D341Med (cell line): ENCODE measurements at regions not wholly inside any gene's neighbourhood (a gene's known extent, or its start where the extent isn't known, plus 50 kb on each side); places are given as distances from the start of the nearest gene placed in this dataset.
"Not testable (repeated sequence)": the region's sequence is repeated elsewhere in the genome, so short reads cannot be mapped to it uniquely, and the experiment has no call there.

Experiments
- DNase-seq: peaks from one replicate; pipeline ENCODE4 v3.0.0; 2012; ENCODE audit warnings: low spot score

DNA sequence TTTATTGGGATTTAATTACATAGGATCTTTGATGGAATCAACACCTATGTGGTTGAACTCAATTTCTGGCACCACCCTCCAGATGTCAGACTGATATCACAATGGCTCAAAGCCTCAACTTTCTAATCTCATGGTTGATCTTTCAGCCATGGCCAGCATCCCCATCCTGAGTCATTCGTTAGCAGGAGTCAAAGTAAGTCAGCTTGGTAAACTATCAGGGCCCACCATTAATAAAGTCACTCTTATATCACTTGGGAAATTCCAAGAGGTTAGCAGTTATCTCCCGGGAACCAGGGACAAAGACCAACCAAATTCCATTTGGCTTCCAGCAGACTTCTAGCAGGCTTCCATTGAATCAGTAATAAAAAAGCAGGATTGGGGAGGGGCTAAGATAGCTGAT, 50.7 kb upstream of the TNFSF4 start:
- no peak for DNase-seq

DNA sequence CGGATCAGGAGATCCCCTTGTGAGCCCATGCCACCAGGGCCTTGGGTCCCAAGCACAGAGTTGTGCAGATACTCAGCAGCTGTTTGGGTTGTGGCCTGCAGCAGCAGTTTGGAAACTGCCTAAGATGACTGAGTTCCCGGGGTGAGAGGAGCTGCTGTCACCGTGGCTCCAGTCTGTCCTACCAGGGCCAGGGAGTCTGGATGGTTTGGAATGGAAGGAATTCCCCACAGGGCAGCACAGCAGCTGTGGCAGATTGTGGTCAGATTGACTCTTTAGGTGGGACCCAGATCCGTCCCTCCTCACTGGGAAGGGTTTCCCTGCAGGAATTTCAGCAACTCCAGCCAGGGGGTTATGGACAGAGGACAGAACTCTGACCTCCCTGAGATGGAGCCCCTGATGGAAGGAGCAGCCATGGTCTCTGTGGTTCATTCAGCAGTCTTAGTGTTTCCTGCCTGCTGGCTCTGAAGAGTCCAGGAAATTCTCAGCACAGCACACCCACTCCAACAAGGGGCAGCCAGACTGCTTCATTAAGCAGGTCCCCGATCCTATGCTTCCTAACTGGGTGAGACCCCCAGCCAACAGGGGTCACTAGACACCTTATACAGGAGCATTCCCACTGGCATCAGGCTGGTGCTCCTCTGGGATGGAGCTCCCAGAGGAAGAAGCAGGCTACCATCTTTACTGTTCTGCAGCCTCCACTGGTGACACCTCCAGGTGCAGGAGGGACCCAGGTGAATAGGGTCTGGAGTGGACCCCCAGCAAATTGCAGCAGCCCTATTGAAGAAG, 51.5 kb upstream of the TNFSF4 start:
- no peak for DNase-seq

DNA sequence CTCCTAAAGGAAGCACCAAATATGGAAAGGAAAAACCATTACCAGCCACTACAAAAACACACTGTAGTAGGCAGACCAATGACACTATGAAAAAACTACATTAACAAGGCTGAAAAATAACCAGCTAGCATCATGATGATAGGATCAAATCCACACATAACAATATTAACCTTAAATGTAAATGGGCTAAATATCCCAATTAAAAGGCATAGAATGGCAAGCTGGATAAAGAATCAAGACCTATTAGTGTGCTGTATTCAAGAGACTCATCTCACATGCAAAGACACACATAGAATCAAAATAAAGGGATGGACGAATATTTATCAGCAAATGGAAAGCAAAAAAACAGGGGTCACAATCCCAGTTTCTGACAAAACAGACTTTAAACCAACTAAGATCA, 53.2 kb upstream of the TNFSF4 start:
- not testable (repeated sequence) for DNase-seq

DNA sequence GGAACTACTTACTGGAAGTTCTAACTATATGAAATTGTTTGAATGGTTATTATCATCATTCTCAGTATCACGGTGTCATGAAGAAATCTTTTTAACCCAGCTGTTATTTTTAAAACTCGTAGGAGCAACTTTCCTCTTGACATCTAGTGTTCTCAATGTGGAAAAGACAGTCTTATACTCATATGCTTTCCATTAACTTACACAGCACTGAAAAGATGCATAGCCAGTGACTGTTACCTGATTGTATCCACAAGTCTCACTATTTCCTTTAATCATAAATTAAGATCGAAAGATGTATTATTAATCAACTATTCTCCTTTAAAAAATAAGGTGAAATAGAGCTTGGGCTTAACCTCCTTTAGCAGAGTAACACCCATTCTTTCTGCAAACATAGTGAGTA, 59.7 kb upstream of the TNFSF4 start:
- DNase-seq: no peak

DNA sequence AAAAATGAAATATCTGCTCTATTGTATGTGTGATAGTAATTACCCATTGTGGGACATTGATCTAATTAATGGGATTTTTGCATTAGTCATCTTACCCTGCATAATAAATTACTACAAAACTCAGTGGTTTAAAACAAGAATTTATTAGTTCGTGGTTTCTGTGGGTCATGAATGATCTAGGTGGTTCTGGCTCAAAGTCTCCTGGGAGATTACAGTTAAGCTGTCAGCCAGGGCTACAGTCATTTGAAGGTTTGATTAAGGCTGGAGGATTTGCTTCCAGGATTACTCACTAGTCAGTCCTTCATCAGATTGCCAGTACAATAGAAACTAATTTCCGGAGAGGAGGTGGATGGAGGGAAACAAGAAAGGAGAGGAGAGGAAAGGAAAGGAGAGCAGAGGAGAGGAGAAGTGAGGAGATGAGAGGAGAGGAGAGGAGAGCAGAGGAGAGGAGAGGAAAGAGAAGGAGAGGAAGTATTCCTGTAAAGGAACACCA, 60.4 kb upstream of the TNFSF4 start:
- peak; percentile 38 for DNase-seq

DNA sequence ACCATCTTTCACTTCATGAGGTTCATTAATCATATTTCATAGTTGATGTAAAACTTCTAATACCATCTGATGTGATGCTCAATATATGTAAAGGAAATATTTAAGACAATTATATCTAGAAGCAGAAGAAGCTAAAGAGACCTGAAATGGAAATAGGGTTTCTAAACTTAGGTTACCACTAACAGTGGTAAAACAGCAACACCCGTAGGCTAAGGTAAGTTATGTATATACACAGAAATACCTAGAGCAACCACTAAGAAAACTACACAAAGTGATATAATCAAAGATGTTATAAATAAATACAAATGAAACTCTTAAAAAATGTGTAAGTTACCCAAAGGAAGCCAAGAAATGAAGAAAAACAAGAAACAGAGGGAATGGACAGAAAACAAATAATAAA, 61.1 kb upstream of the TNFSF4 start:
- DNase-seq: no peak

DNA sequence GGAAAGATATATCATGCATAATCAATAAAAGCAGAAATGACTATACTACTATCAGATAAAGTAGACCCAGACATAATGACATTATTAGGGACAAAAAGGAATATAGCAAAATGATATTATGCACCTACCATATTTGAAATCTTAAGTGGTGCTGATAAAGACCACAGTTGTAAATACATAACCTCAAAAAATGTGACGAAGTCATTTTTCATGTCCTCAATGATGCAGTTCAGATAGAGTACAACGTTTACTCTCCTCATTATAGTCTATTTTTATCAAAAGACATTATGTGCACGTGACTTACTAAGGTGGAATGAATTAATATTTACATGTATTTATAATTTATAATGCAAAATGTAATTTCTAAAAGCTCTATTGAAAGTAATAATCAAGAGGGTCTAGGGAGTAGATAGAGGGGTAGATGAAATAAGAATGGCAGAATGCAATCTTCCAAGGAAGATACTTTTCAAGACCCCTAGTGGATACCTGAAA, 61.7 kb upstream of the TNFSF4 start:
- no peak for DNase-seq

DNA sequence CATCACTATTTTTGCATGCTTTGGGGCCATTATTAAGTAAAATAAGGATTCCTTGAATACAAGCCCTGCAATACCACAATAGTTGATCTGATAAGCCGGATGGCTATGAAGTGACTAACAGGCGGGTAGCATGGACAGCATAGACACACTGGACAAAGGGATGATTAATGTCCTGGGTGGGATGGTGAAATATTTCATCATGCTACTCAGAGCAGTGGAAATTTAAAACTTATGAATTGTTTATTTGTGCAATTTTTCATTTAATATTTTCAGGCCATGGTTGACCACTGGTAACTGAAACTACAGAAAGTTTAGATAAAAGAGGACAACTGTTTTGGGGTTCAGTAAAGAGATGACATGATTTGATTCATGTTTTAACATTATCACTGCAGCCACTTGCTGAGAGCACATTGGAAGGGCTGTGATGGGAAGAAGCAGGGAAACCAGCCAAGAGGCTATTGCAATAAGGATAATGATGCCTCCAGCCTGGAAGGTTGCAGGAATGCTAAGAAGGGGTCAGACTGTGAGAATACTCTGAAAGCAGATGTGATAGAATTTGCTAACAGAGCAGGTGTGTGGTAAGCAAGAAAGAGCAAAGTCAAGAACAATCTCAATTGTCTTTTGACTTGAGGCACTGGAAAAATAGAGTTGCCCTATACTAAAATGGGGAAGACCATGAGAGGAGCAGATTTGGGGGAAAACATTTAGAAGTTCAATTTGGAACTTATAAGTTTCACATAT, 62.5 kb upstream of the TNFSF4 start:
- DNase-seq: no peak

DNA sequence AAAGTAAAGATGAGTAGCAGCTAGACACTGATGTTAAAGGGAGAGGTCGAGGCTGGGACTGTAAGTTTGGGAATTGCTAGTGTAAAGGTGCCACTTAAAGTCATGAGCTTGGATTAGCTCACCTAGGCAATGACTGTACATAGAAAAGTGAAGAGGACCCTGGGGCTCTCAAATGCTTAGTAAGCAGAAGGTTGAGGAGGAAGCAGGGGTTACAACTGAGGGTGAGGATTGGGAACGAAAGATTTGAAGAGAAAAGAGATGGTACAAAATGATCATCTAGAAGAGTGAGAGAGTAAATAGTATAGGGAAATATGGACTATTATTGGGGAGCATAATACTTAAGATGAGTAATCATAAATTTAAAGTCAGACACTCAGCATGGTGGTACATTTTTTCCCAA, 63.1 kb upstream of the TNFSF4 start:
- no peak for DNase-seq

DNA sequence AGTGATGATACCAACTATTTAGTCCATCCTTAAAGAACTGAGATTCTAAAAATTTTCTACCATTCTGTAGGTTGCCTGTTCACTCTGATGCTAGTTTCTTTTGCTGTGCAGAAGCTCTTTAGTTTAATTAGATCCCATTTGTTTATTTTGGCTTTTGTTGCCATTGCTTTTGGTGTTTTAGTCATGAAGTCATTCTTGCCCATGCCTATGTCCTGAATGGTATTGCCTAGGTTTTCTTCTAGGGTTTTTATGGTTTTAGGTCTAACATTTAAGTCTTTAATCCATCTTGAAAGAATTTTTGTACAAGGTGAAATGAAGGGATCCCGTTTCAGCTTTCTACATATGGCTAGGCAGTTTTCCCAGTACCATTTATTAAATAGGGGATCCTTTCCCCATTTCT, 63.9 kb upstream of the TNFSF4 start:
- DNase-seq: not testable (repeated sequence)

DNA sequence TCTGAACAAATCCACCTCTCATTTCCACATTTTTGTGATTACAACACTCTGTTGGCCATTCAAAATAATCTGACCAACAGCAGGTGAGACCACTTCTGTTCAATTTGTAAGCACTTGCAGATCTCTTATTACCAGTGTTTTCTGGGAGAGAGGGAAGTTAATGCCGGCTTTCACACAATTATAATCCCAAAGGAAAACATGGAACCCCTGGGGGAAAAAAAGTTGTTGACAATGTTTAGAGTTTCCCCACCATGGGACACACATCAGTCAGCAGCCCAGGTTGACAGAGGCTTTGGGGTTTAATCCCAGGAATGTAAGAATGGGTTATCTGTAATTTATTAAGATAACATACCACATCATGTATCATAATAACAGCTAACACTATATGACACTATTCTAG, 68.4 kb upstream of the TNFSF4 start:
- no peak for DNase-seq

DNA sequence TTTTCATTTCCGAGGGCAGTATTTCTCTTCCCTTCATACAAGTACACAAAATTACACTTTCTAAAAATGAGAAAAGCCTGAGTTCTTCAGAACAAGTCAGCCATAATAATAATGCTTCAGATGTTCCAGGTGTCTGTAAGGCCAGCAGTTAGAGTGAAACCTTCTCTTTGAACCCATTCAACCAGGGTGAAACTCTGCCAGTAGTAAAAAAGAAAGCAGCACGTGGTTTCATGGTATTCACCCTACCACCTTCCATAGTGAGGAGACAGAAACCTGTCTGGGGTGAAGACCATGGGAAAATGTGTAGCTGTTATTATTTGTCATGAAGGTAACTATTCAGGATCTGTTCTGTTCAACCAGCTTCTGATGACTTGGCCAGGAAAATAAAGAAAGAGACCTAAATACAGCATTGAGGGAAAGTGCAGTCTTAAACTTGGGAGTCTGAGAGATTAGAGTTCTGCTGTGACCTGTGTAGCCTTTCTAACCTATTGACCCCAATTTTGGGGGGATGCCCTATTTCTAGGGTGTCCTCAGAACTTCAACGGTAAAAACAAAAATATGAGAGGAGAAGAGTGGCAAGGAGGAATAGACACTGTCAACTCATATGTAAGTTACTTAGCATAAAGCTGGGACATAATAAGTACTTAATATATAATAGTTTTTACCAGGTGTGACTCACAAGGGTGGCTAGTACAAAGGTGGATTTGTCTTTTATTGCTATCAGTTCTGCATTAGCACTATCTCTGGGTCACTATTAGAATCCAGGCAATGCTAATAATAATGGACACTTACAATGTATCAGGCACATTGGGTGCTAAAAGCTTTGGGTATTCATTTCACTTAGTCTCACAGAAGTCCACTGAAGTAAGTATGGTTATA, 70.0 kb upstream of the TNFSF4 start:
- no peak for DNase-seq

DNA sequence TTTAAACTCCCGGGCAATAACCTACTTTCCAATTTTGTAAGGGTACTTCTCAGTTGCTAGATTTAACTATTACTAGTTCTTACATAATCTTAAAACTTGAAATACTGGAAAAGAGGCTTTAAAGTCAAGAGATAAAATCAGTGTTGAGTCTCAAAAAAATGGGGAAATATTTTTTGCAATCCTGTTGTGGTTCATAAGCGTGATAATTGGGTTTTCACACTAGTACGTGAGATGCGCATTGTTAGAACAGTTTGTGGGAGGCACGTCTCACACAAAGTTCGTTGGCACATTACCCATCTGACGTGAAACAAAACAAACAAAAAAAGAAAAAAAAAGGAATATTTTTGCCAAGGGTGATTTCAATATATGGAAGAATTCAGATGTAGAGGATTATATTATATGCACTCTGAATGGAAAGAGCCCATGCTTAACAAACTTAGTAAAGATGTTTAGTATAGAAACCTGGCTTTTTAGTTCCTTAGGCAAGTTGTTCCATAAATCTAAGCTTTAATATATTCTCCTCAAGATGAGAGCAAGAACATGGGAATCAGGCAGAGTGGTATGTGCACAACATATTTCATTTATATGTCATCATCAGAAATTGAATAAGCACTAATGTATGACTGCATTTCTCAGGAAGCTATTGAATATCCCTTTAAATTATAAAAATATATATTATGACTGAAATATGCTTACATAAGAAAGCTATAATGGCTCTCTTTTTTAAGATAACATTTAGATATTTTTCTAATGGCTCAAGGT, 73.9 kb upstream of the TNFSF4 start:
- no peak for DNase-seq

DNA sequence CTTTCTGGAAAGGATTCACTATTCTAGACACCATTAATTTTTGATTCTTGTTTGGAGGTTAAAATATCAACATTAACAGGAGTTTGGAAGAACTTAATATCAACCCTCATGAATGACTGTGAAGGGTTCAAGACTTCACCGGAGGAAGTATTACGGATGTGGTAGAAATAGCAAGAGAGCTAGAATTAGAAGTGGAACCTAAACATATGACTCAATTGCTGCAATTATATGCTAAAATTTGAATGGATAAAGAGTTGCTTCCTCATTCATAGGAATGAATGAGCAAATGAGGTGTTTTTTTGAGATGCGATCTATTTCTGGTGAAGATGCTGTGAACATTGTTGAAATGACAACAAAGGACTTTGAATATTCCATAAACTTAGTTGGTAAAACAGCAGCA, 77.9 kb upstream of the TNFSF4 start:
- DNase-seq: no peak

DNA sequence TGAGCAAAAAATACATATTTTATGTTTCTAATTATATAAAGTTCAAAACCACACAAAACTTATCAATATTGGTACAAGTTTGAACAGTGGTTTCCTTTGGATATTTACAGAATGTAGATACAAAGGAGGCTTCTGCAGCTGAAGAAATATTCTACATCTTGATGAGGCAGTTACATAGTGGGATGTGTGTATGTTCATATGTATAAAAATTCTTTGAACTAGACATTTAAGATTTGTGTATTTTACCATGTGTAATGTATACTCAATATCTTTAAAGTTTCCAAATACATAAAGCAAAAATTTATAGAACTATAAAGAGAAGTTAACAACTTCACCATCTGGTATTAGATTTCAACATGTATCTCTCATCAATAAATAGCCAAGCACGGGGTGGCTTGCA, 80.7 kb upstream of the TNFSF4 start:
- no peak for DNase-seq

DNA sequence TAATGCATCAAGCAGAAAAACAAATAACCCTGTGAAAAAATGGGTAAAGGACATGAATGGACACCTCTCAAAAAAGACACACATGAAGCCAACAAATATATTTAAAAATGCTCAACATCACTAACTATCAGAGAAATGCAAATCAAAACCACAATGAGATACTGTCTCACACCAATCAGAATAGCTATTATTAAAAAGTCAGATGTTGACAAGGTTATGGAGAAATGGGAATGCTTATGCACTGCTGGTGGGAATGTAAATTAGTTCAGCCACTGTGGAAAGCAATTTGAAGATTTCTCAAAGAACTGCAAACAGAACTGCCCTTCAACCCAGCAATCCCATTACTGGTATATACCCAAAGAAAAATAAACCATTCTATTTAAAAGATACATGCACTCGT, 86.6 kb upstream of the TNFSF4 start:
- DNase-seq: no peak

DNA sequence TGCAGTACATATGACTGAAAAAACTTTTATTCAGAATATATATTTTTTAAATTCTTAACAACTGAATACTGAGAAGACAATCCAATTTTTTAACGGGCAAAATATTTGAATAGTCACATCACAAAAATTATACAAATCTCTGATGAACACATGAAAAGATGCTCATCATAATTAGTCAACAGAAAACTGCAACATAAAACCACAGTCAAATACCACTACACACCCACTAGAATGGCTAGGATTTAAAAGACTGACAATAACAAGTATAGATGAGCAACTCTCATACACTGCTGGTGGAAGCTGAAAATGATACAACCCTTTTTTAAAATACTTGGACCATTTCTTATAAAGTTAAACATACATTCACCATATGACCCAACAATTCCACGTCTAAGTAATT, 87.7 kb upstream of the TNFSF4 start:
- DNase-seq: no peak

DNA sequence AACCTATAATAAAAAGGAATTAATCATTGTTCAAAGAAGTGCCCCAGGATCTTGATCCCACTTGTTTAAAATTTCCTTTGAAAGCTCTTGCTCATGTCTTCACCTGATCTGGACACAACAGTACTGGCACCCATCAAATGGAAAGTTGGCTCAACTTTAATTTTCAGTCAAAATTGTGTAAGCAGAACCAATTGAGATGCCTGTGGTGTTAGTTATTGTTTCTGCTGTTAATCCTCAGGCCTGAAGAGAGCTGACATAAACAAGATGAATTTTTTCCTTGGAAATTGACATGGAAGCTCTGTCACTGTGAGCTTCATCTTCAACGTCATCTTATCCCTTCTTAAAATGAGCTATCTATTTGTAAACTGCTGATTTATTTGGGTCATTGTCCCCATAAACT, 88.3 kb upstream of the TNFSF4 start:
- no peak for DNase-seq

DNA sequence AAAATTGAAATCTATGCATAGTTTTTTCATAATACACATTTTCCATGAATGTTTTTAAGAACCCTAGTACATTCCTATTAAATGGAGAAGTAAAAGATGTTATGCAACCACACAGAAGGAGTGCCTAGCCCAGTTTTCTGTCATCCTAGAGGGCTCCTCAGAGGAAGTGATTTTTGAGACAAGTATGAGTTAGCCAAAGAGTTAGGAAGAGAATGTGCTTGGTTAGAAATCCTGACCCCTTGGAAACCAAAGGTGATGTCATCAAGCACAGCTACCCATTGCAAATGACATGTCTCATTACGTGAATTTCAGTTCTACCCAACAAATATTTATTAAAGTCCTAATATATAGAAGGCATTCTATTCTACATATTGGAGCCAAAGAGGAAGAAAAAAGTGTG, 88.9 kb upstream of the TNFSF4 start:
- DNase-seq: no peak

DNA sequence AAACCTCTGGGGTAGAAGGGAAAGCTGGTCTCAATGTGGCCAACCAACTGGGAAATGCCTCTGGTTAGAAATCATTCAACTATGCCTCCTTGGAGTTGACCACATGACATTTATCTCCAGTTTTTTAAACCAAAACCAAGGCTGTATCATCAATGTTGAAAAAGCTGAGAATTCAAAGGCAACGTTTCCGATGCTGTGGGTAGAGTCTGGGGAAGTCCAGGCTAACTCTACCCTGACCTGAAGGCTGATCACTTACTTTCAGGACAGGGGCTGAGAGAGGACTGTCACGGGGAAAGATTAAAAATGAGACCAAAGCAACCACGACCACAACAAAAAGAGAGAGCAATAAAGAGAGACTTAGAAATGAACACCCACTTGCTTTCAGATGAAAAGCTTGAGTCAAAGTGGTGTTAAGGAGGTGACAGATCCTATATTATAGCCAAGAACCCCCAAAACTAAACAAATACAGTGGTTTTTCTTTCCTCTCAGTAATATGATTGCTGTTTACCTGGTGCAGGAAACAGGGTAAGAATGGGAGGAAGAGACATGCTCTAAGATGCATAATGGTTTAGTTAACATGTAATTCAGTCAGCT, 90.8 kb upstream of the TNFSF4 start:
- no peak for DNase-seq
